ENCODE measurements at regions not wholly inside any gene's neighbourhood (a gene's known extent, or its start where the extent isn't known, plus 50 kb on each side); places are given as distances from the start of the nearest gene placed in this dataset.

GRCh38 chr2:129366263-129366662 lies 613.2 kb upstream of the RAB6C start:
- 22% methylated on average over 6 of the region's 7 CpGs for WGBS (ENCODE audit: low lambda C conversion rate)
- no peak for DNase-seq
- TF ChIP-seq GATA2 (CRISPR knock-in tag; IDR thresholded peaks at IDR 0.05) (no peak), RFX5 (IDR thresholded peaks at IDR 0.05; ENCODE audit: low read length) (no peak), RXRA (IDR thresholded peaks at IDR 0.05; ENCODE audit: borderline replicate concordance, low read depth) (no peak), JUND (IDR thresholded peaks at IDR 0.05) (no peak), FOSL2 (IDR thresholded peaks at IDR 0.05; ENCODE audit: borderline replicate concordance, low read depth) (no peak), TCF12 (IDR thresholded peaks at IDR 0.05) (no peak), TEAD4 (IDR thresholded peaks at IDR 0.05; ENCODE audit: borderline replicate concordance, insufficient read depth) (no peak), RCOR1 (IDR thresholded peaks at IDR 0.05; ENCODE audit: low read length) (no peak), ZBTB33 (IDR thresholded peaks at IDR 0.05; ENCODE audit: borderline replicate concordance, low read depth) (no peak), REST (IDR thresholded peaks at IDR 0.05; ENCODE audit: low read depth, low read length) (no peak), EZH2phosphoT487 (IDR thresholded peaks at IDR 0.05; ENCODE audit: borderline replicate concordance, low read depth) (no peak), PBX3 (IDR thresholded peaks at IDR 0.05) (no peak), IRF3 (IDR thresholded peaks at IDR 0.05; ENCODE audit: low read depth, low read length) (no peak), GABPA (IDR thresholded peaks at IDR 0.05; ENCODE audit: low read depth) (no peak), ELF1 (IDR thresholded peaks at IDR 0.05) (no peak), MXI1 (IDR thresholded peaks at IDR 0.05; ENCODE audit: low read depth, low read length) (no peak), MEF2A (IDR thresholded peaks at IDR 0.05; ENCODE audit: borderline replicate concordance, low read depth) (no peak), YY1 (IDR thresholded peaks at IDR 0.05; ENCODE audit: low read depth) (no peak), USF1 (IDR thresholded peaks at IDR 0.05; ENCODE audit: borderline replicate concordance, low read depth) (no peak)

More at GRCh38 chr2:129366263-129366662, 613.2 kb upstream of the RAB6C start:
- POLR2A ChIA-PET = no interaction called here
- Histone ChIP-seq H3K4me3 (ENCODE audit: low read depth in 2 of 2, low read length in 1 of 2) (no peak overlapping the region), H3K36me3 (replicated peaks in 1 of 2; ENCODE audit: control insufficient read depth in 1 of 2, insufficient read depth in 2 of 2, low read length in 1 of 2) (no peaks in the 10 kb centered on the region), H3K79me2 (ENCODE audit: insufficient read depth) (no peaks in the 10 kb centered on the region), H3K27me3 (ENCODE audit: insufficient read depth) (no peaks in the 10 kb centered on the region), H3K9ac (no peak overlapping the region), H2AFZ (ENCODE audit: low read depth) (no peak overlapping the region), H3K4me2 (no peak overlapping the region), H3K27ac (ENCODE audit: low read depth in 2 of 2, low read length in 1 of 2) (no peak overlapping the region), H4K20me1 (ENCODE audit: insufficient read depth) (no peaks in the 10 kb centered on the region), H3K4me1 (ENCODE audit: control insufficient read depth in 1 of 2, insufficient read depth in 2 of 2, low read depth in 1 of 2, low read length in 1 of 2) (no peaks in the 10 kb centered on the region; a peak in 1 of 4 replicates), H3K9me3 (no peaks in the 10 kb centered on the region), H3F3A (replicated peaks; ENCODE audit: insufficient read depth) (no peaks in the 10 kb centered on the region), H3K9me2 (no peaks in the 10 kb centered on the region)
- CTCF ChIA-PET = no interaction called here

Measured in SK-N-SH (cell line).